Activated T-helper 17 cell treated with anti-CD3 and anti-CD28 coated beads, Interleukin-2, amount 50 U/mL, for 72 hours (primary cell): ENCODE measurements at regions not wholly inside any gene's neighbourhood (a gene's known extent, or its start where the extent isn't known, plus 50 kb on each side); places are given as distances from the start of the nearest gene placed in this dataset.
"Not testable (repeated sequence)": the region's sequence is repeated elsewhere in the genome, so short reads cannot be mapped to it uniquely, and the experiment has no call there.

Experiments used
- ATAC-seq: fragments of 150-1000 bp; cut with Tn5 transposase; replicated peaks from 2 replicates; pipeline ENCODE4 v1.10.0; 2021; ENCODE audit warnings: mild to moderate bottlenecking, moderate library complexity
- H3K27ac Mint-ChIP-seq: one replicate; pipeline ENCODE4 v1.8.0; 2022; ENCODE audit warnings: mixed read lengths
- H3K27me3 Mint-ChIP-seq: one replicate; pipeline ENCODE4 v1.8.0; 2022; ENCODE audit warnings: mixed read lengths
- H3K36me3 Mint-ChIP-seq: one replicate; pipeline ENCODE4 v1.8.0; 2022; ENCODE audit warnings: low read depth, mild to moderate bottlenecking, mixed read lengths
- H3K4me1 Mint-ChIP-seq: one replicate; pipeline ENCODE4 v1.8.0; 2022; ENCODE audit warnings: mixed read lengths
- H3K4me3 Mint-ChIP-seq: one replicate; pipeline ENCODE4 v1.8.0; 2022; ENCODE audit warnings: mild to moderate bottlenecking, mixed read lengths
- H3K9me3 Mint-ChIP-seq: one replicate; pipeline ENCODE4 v1.8.0; 2022; ENCODE audit warnings: mixed read lengths

GRCh38 chr2:122542646-122543045 is 787.2 kb downstream of the TSN start:
- no peak overlapping the region for H3K4me3 Mint-ChIP-seq
- no peaks in the 10 kb centered on the region for H3K4me1 Mint-ChIP-seq
- H3K27ac Mint-ChIP-seq: no peak overlapping the region
- H3K9me3 Mint-ChIP-seq: peaks cover 3% of the 10 kb centered on the region
- ATAC-seq: no peak
- H3K36me3 Mint-ChIP-seq: no peaks in the 10 kb centered on the region
- no peaks in the 10 kb centered on the region for H3K27me3 Mint-ChIP-seq

GRCh38 chr2:122543815-122544214 is 788.4 kb downstream of the TSN start:
- Mint-ChIP-seq H3K36me3 (no peaks in the 10 kb centered on the region), H3K4me1 (no peaks in the 10 kb centered on the region), H3K4me3 (no peak overlapping the region), H3K9me3 (peaks cover 3% of the 10 kb centered on the region), H3K27ac (no peak overlapping the region), H3K27me3 (no peaks in the 10 kb centered on the region)
- ATAC-seq: no peak

GRCh38 chr2:122545821-122546220 is 790.4 kb downstream of the TSN start:
- Mint-ChIP-seq H3K27me3 (no peaks in the 10 kb centered on the region), H3K27ac (no peak overlapping the region), H3K36me3 (no peaks in the 10 kb centered on the region), H3K4me1 (no peaks in the 10 kb centered on the region), H3K9me3 (peaks cover 12% of the 10 kb centered on the region), H3K4me3 (no peak overlapping the region)
- ATAC-seq: no peak

GRCh38 chr2:122562775-122563174 is 807.3 kb downstream of the TSN start:
- Mint-ChIP-seq H3K36me3 (no peaks in the 10 kb centered on the region), H3K9me3 (no peaks in the 10 kb centered on the region), H3K27me3 (no peaks in the 10 kb centered on the region), H3K4me3 (no peak overlapping the region), H3K27ac (no peak overlapping the region), H3K4me1 (no peaks in the 10 kb centered on the region)
- no peak for ATAC-seq

- H3K27ac Mint-ChIP-seq: no peak overlapping the region
- no peak overlapping the region for H3K4me3 Mint-ChIP-seq
- no peaks in the 10 kb centered on the region for H3K27me3 Mint-ChIP-seq
- no peaks in the 10 kb centered on the region for H3K36me3 Mint-ChIP-seq
- no peaks in the 10 kb centered on the region for H3K4me1 Mint-ChIP-seq
- no peak for ATAC-seq
- no peaks in the 10 kb centered on the region for H3K9me3 Mint-ChIP-seq
Observed at GRCh38 chr2:122563781-122564180, 808.3 kb downstream of the TSN start.

GRCh38 chr2:122564843-122565242 is 809.4 kb downstream of the TSN start:
- Mint-ChIP-seq H3K27ac (no peak overlapping the region), H3K27me3 (no peaks in the 10 kb centered on the region), H3K9me3 (no peaks in the 10 kb centered on the region), H3K36me3 (no peaks in the 10 kb centered on the region), H3K4me3 (no peak overlapping the region), H3K4me1 (no peaks in the 10 kb centered on the region)
- ATAC-seq: no peak

GRCh38 chr2:122565364-122565763 is 809.9 kb downstream of the TSN start:
- Mint-ChIP-seq H3K9me3 (no peaks in the 10 kb centered on the region), H3K4me1 (no peaks in the 10 kb centered on the region), H3K36me3 (no peaks in the 10 kb centered on the region), H3K4me3 (no peak overlapping the region), H3K27ac (no peak overlapping the region), H3K27me3 (no peaks in the 10 kb centered on the region)
- no peak for ATAC-seq

GRCh38 chr2:122570641-122571040 is 815.2 kb downstream of the TSN start:
- no peaks in the 10 kb centered on the region for H3K36me3 Mint-ChIP-seq
- H3K4me1 Mint-ChIP-seq: no peaks in the 10 kb centered on the region
- no peaks in the 10 kb centered on the region for H3K27me3 Mint-ChIP-seq
- H3K9me3 Mint-ChIP-seq: no peaks in the 10 kb centered on the region
- no peak for ATAC-seq
- H3K4me3 Mint-ChIP-seq: no peak overlapping the region
- no peak overlapping the region for H3K27ac Mint-ChIP-seq

- not testable (repeated sequence) for ATAC-seq, H3K9me3 Mint-ChIP-seq, H3K27me3 Mint-ChIP-seq, H3K27ac Mint-ChIP-seq, H3K36me3 Mint-ChIP-seq, H3K4me1 Mint-ChIP-seq, H3K4me3 Mint-ChIP-seq
Observed at GRCh38 chr2:122571471-122571870, 816.0 kb downstream of the TSN start.

GRCh38 chr2:122575076-122575475 is 819.6 kb downstream of the TSN start:
- H3K4me3 Mint-ChIP-seq: no peak overlapping the region
- no peak for ATAC-seq
- no peaks in the 10 kb centered on the region for H3K36me3 Mint-ChIP-seq
- no peaks in the 10 kb centered on the region for H3K4me1 Mint-ChIP-seq
- no peak overlapping the region for H3K27ac Mint-ChIP-seq
- no peaks in the 10 kb centered on the region for H3K9me3 Mint-ChIP-seq
- H3K27me3 Mint-ChIP-seq: no peaks in the 10 kb centered on the region

GRCh38 chr2:122583159-122583917 is 827.9 kb downstream of the TSN start:
- Mint-ChIP-seq H3K27ac (no peak overlapping the region), H3K27me3 (no peaks in the 10 kb centered on the region), H3K36me3 (no peaks in the 10 kb centered on the region), H3K4me3 (no peak overlapping the region), H3K4me1 (no peaks in the 10 kb centered on the region), H3K9me3 (peaks cover 25% of the 10 kb centered on the region)
- no peak for ATAC-seq

GRCh38 chr2:122590524-122590923 is 835.1 kb downstream of the TSN start:
- no peaks in the 10 kb centered on the region for H3K36me3 Mint-ChIP-seq
- H3K9me3 Mint-ChIP-seq: peaks cover 27% of the 10 kb centered on the region
- no peak for ATAC-seq
- no peak overlapping the region for H3K27ac Mint-ChIP-seq
- no peak overlapping the region for H3K4me3 Mint-ChIP-seq
- no peaks in the 10 kb centered on the region for H3K27me3 Mint-ChIP-seq
- no peaks in the 10 kb centered on the region for H3K4me1 Mint-ChIP-seq

GRCh38 chr2:122595065-122595464 is 839.6 kb downstream of the TSN start:
- Mint-ChIP-seq H3K9me3 (peaks cover 16% of the 10 kb centered on the region), H3K4me1 (no peaks in the 10 kb centered on the region), H3K27me3 (no peaks in the 10 kb centered on the region), H3K4me3 (no peak overlapping the region), H3K27ac (no peak overlapping the region), H3K36me3 (no peaks in the 10 kb centered on the region)
- no peak for ATAC-seq

GRCh38 chr2:122596598-122596997 is 841.1 kb downstream of the TSN start:
- Mint-ChIP-seq H3K4me3 (no peak overlapping the region), H3K4me1 (no peaks in the 10 kb centered on the region), H3K9me3 (peaks cover 15% of the 10 kb centered on the region), H3K27me3 (no peaks in the 10 kb centered on the region), H3K36me3 (no peaks in the 10 kb centered on the region), H3K27ac (no peak overlapping the region)
- ATAC-seq: no peak

GRCh38 chr2:122598784-122599183 is 843.3 kb downstream of the TSN start:
- Mint-ChIP-seq H3K4me3 (no peak overlapping the region), H3K9me3 (peaks cover 9% of the 10 kb centered on the region), H3K27ac (no peak overlapping the region), H3K36me3 (no peaks in the 10 kb centered on the region), H3K27me3 (no peaks in the 10 kb centered on the region), H3K4me1 (no peaks in the 10 kb centered on the region)
- ATAC-seq: no peak
